ENCODE measurements at regions not wholly inside any gene's neighbourhood (a gene's known extent, or its start where the extent isn't known, plus 50 kb on each side); places are given as distances from the start of the nearest gene placed in this dataset.

- no peak for TF ChIP-seq ZNF556 (CRISPR knock-in tag; IDR thresholded peaks at IDR 0.05; ENCODE audit: borderline replicate concordance)
- TF ChIP-seq ZNF570 (CRISPR knock-in tag; IDR thresholded peaks at IDR 0.05; ENCODE audit: borderline replicate concordance) = no peak
- TF ChIP-seq, protein P1, sequence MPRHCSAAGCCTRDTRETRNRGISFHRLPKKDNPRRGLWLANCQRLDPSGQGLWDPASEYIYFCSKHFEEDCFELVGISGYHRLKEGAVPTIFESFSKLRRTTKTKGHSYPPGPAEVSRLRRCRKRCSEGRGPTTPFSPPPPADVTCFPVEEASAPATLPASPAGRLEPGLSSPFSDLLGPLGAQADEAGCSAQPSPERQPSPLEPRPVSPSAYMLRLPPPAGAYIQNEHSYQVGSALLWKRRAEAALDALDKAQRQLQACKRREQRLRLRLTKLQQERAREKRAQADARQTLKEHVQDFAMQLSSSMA (CRISPR knock-in tag; IDR thresholded peaks at IDR 0.05) = no peak
- no peak for TF ChIP-seq ZNF121 (CRISPR knock-in tag; IDR thresholded peaks at IDR 0.05)
- TF ChIP-seq, protein P2, sequence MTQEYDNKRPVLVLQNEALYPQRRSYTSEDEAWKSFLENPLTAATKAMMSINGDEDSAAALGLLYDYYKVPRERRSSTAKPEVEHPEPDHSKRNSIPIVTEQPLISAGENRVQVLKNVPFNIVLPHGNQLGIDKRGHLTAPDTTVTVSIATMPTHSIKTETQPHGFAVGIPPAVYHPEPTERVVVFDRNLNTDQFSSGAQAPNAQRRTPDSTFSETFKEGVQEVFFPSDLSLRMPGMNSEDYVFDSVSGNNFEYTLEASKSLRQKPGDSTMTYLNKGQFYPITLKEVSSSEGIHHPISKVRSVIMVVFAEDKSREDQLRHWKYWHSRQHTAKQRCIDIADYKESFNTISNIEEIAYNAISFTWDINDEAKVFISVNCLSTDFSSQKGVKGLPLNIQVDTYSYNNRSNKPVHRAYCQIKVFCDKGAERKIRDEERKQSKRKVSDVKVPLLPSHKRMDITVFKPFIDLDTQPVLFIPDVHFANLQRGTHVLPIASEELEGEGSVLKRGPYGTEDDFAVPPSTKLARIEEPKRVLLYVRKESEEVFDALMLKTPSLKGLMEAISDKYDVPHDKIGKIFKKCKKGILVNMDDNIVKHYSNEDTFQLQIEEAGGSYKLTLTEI (CRISPR knock-in tag; conservative IDR thresholded peaks at IDR 0.05) = no peak
- no peak for TF ChIP-seq BHLHE40 (IDR thresholded peaks at IDR 0.05; ENCODE audit: low read length)
- TF ChIP-seq PHF5A (CRISPR knock-in tag; IDR thresholded peaks at IDR 0.05; ENCODE audit: low read depth, unreplicated experiment) = no peak
- TF ChIP-seq NFKB2 (CRISPR knock-in tag; IDR thresholded peaks at IDR 0.05; ENCODE audit: borderline replicate concordance) = peak; percentile 46; the same call in 1 of the 2 replicates
- TF ChIP-seq KDM5B (CRISPR knock-in tag; IDR thresholded peaks at IDR 0.05; ENCODE audit: borderline replicate concordance) = no peak
- 0 out of 2 replicates have a peak, but pooled peaks have one; percentile 39 for TF ChIP-seq ZNF276 (CRISPR knock-in tag; IDR thresholded peaks at IDR 0.05; ENCODE audit: low read depth)
- TF ChIP-seq ZFP37 (CRISPR knock-in tag; IDR thresholded peaks at IDR 0.05; ENCODE audit: borderline replicate concordance) = no peak
- no peak for TF ChIP-seq PAF1 (CRISPR knock-in tag; IDR thresholded peaks at IDR 0.05)
- TF ChIP-seq, protein P3, sequence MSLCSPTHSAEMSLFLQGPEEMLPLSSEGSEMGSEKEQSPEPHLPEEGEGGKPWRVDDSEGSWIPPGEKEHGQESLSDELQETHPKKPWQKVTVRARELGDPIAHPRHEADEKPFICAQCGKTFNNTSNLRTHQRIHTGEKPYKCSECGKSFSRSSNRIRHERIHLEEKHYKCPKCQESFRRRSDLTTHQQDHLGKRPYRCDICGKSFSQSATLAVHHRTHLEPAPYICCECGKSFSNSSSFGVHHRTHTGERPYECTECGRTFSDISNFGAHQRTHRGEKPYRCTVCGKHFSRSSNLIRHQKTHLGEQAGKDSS (CRISPR knock-in tag; IDR thresholded peaks at IDR 0.05; ENCODE audit: borderline replicate concordance, low read depth) = 0 out of 2 replicates have a peak, but pooled peaks have one; percentile 43
- no peak for TF ChIP-seq ZNF20 (CRISPR knock-in tag; IDR thresholded peaks at IDR 0.05)
- TF ChIP-seq, protein P4, sequence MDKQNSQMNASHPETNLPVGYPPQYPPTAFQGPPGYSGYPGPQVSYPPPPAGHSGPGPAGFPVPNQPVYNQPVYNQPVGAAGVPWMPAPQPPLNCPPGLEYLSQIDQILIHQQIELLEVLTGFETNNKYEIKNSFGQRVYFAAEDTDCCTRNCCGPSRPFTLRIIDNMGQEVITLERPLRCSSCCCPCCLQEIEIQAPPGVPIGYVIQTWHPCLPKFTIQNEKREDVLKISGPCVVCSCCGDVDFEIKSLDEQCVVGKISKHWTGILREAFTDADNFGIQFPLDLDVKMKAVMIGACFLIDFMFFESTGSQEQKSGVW (CRISPR knock-in tag; IDR thresholded peaks at IDR 0.05; ENCODE audit: borderline replicate concordance) = no peak
- peak; percentile 94 for TF ChIP-seq ZBTB33 (CRISPR knock-in tag; IDR thresholded peaks at IDR 0.05)
- peak; percentile 95 for TF ChIP-seq ZNF3 (CRISPR knock-in tag; IDR thresholded peaks at IDR 0.05)
- TF ChIP-seq CENPT (CRISPR knock-in tag; IDR thresholded peaks at IDR 0.05; ENCODE audit: low read depth) = no peak
Measured at GRCh38 chr16:85286951-85287814, 174.9 kb upstream of the CIBAR2 start (continued).
